Thyroid gland (tissue), 4 donors: ENCODE measurements at regions not wholly inside any gene's neighbourhood (a gene's known extent, or its start where the extent isn't known, plus 50 kb on each side); places are given as distances from the start of the nearest gene placed in this dataset.
"Not testable (repeated sequence)": the region's sequence is repeated elsewhere in the genome, so short reads cannot be mapped to it uniquely, and the experiment has no call there.

ENCODE experiments used
- DNase-seq, 2 donors: peaks; one replicate each; pipeline ENCODE4 v3.0.0-alpha.2; 2019
- H3K27ac ChIP-seq, 3 donors: fragments of 200-600 bp; sonication (generic); 1 replicate in 2 of 3; 2 replicates in 1 of 3; pipeline ENCODE4 v1.5.1; 2016 to 2019; ENCODE audit warnings: mild to moderate bottlenecking in 1 of 3, moderate library complexity in 1 of 3
- H3K27me3 ChIP-seq: fragments of 200-600 bp; sonication (generic); one replicate; pipeline ENCODE4 v1.5.1; 2019
- H3K36me3 ChIP-seq, 2 donors: fragments of 200-600 bp; sonication (generic); one replicate each; pipeline ENCODE4 v1.5.1; 2016 to 2019
- H3K4me1 ChIP-seq, 2 donors: fragments of 200-600 bp; sonication (generic); one replicate each; pipeline ENCODE4 v1.5.1; 2017 to 2019
- H3K4me3 ChIP-seq, 3 donors: fragments of 200-600 bp; sonication (generic); replicated peaks in 1 of 3; 1 replicate in 2 of 3; 2 replicates in 1 of 3; pipeline ENCODE4 v1.5.1; 2016; ENCODE audit warnings: mild to moderate bottlenecking in 1 of 3
- H3K9me3 ChIP-seq: fragments of 200-600 bp; sonication (generic); one replicate; pipeline ENCODE4 v1.5.1; 2017
- CTCF ChIP-seq, 6 experiments: fragments of 200-600 bp in 3 of 6; fragments of 450-650 bp in 3 of 6; sonication (generic) in 3 of 6; IDR thresholded peaks; one replicate each; pipeline ENCODE4 v1.5.1; 2016 to 2019; ENCODE audit warnings: antibody characterized with exemption in 6 of 6, mild to moderate bottlenecking in 2 of 6, inconsistent platforms in 1 of 6, moderate library complexity in 1 of 6
- POLR2A ChIP-seq, 2 donors: fragments of 450-650 bp; IDR thresholded peaks; one replicate each; pipeline ENCODE4 v1.6.1; 2017; ENCODE audit warnings: antibody characterized with exemption in 2 of 2, mild to moderate bottlenecking in 2 of 2, moderate library complexity in 1 of 2
- WGBS, 2 donors: methylation state at CpG; one replicate each; pipeline ENCODE4 v1.1.5; 2017; 5-methylcytosine and 5-hydroxymethylcytosine counted together
- intact Hi-C: fragments of 100-400 bp; cut with DNase I; formaldehyde crosslinking; loops from one replicate; pipeline ENCODE4 v1.15.1; 2023

- no peaks in the 10 kb centered on the region for H3K9me3 ChIP-seq
- intact Hi-C loops: no loop called here
- WGBS, 2 donors: 88 to 98% methylated on average over 1 of the region's 1 CpG
These were observed 1606.2 kb upstream of the NUDT12 start for GRCh38 chr5:105168806-105169205.

GRCh38 chr5:105167092-105167491 lies 1604.5 kb upstream of the NUDT12 start:
- Histone ChIP-seq H3K4me1 (no peaks in the 10 kb centered on the region), H3K9me3 (no peaks in the 10 kb centered on the region), H3K27ac (no peak overlapping the region), H3K36me3 (no peaks in the 10 kb centered on the region), H3K27me3 (no peaks in the 10 kb centered on the region), H3K4me3 (no peak overlapping the region)
- WGBS, 2 donors: 87 to 91% methylated on average over 3 of the region's 3 CpGs
- DNase-seq: no peak
- no peak for TF ChIP-seq POLR2A (IDR thresholded peaks at IDR 0.05)
- intact Hi-C loops: no loop called here

More at GRCh38 chr5:105168806-105169205, 1606.2 kb upstream of the NUDT12 start:
- Histone ChIP-seq H3K4me3 (no peak overlapping the region), H3K36me3 (no peaks in the 10 kb centered on the region), H3K4me1 (no peaks in the 10 kb centered on the region), H3K27ac (no peak overlapping the region), H3K27me3 (no peaks in the 10 kb centered on the region)
- TF ChIP-seq CTCF (IDR thresholded peaks at IDR 0.05): no peak
- TF ChIP-seq POLR2A (IDR thresholded peaks at IDR 0.05): no peak
- DNase-seq: no peak

GRCh38 chr5:105163547-105163946 lies 1601.0 kb upstream of the NUDT12 start:
- no peak overlapping the region for H3K4me3 ChIP-seq
- H3K27ac ChIP-seq: no peak overlapping the region
- TF ChIP-seq POLR2A (IDR thresholded peaks at IDR 0.05) (no peak), CTCF (IDR thresholded peaks at IDR 0.05) (no peak)
- H3K27me3 ChIP-seq: no peaks in the 10 kb centered on the region
- intact Hi-C loops: no loop called here
- DNase-seq: no peak
- H3K4me1 ChIP-seq: no peaks in the 10 kb centered on the region
- no peaks in the 10 kb centered on the region for H3K36me3 ChIP-seq
- no peaks in the 10 kb centered on the region for H3K9me3 ChIP-seq

- H3K27me3 ChIP-seq, intact Hi-C loops, H3K4me1 ChIP-seq, H3K27ac ChIP-seq, DNase-seq, H3K36me3 ChIP-seq, H3K4me3 ChIP-seq, H3K9me3 ChIP-seq: not testable (repeated sequence)
- 94 to 98% methylated on average over 6 of the region's 6 CpGs for WGBS, 2 donors
These were observed 1600.0 kb upstream of the NUDT12 start for GRCh38 chr5:105162557-105162956.

GRCh38 chr5:105158526-105158925 lies 1595.9 kb upstream of the NUDT12 start:
- no peaks in the 10 kb centered on the region for H3K9me3 ChIP-seq
- no peak overlapping the region for H3K27ac ChIP-seq
- DNase-seq: no peak
- no peak overlapping the region for H3K4me3 ChIP-seq
- H3K36me3 ChIP-seq: no peaks in the 10 kb centered on the region
- WGBS, 2 donors: 68 to 75% methylated on average over 4 of the region's 4 CpGs
- intact Hi-C loops: no loop called here
- no peak for TF ChIP-seq CTCF (IDR thresholded peaks at IDR 0.05)
- no peak for TF ChIP-seq POLR2A (IDR thresholded peaks at IDR 0.05)
- H3K4me1 ChIP-seq: no peaks in the 10 kb centered on the region
- no peaks in the 10 kb centered on the region for H3K27me3 ChIP-seq

GRCh38 chr5:105150323-105150722 lies 1587.7 kb upstream of the NUDT12 start:
- intact Hi-C loops: no loop called here
- Histone ChIP-seq H3K27ac (no peak overlapping the region), H3K4me3 (no peak overlapping the region), H3K4me1 (no peaks in the 10 kb centered on the region), H3K36me3 (no peaks in the 10 kb centered on the region), H3K9me3 (no peaks in the 10 kb centered on the region), H3K27me3 (no peaks in the 10 kb centered on the region)
- WGBS, 2 donors: 75 to 82% methylated on average over 3 of the region's 3 CpGs
- DNase-seq: no peak
- no peak for TF ChIP-seq POLR2A (IDR thresholded peaks at IDR 0.05)
- TF ChIP-seq CTCF (IDR thresholded peaks at IDR 0.05): no peak
